CD4-positive, alpha-beta T cell (primary cell): ENCODE measurements at regions not wholly inside any gene's neighbourhood (a gene's known extent, or its start where the extent isn't known, plus 50 kb on each side); places are given as distances from the start of the nearest gene placed in this dataset.
A peak's percentile ranks its signal among the peaks of the same experiment; 100 is the strongest.

Source experiments
- ATAC-seq: fragments of 200-7000 bp; cut with Tn5 transposase; one replicate; pipeline ENCODE4 v1.10.0; 2022; ENCODE audit warnings: mild to moderate bottlenecking; ENCODE audit not compliant: poor library complexity
- CTCF ChIA-PET: fragments of 350-600 bp; sonication (Branson Sonifier 250); formaldehyde crosslinking; loops from one replicate; lab custom pipeline; 2021; ENCODE audit warnings: antibody characterized with exemption, inconsistent platforms; lab: Charles Lee
- POLR2A ChIA-PET: fragments of 350-600 bp; sonication (Branson Sonifier 250); formaldehyde crosslinking; loops from one replicate; lab custom pipeline; 2021; ENCODE audit warnings: antibody characterized with exemption, inconsistent platforms; lab: Charles Lee
- DNase-seq, 14 experiments: peaks; one replicate each; pipeline ENCODE4 v3.0.0-alpha.2; 2013 to 2020; ENCODE audit warnings: mixed read lengths in 2 of 14
- H3K27ac ChIP-seq, 2 donors: one replicate each; pipeline versions ENCODE4 v1.5.1 to v1.7.0; 2013; ENCODE audit warnings: low read length in 2 of 2, low read depth in 1 of 2, mild to moderate bottlenecking in 1 of 2
- H3K27me3 ChIP-seq, 2 experiments: 1 replicate in 1 of 2; 2 replicates in 1 of 2; pipeline versions ENCODE4 v1.6.1 to v1.7.0; 2013; ENCODE audit warnings: low read length in 2 of 2, control low read depth in 1 of 2, mild to moderate bottlenecking in 1 of 2, moderate library complexity in 1 of 2; ENCODE audit not compliant: insufficient read depth in 2 of 2, control insufficient read depth in 1 of 2
- H3K36me3 ChIP-seq: one replicate; pipeline ENCODE4 v1.6.1; 2013; ENCODE audit warnings: low read length, control low read depth; ENCODE audit not compliant: insufficient read depth
- H3K4me1 ChIP-seq: one replicate; pipeline ENCODE4 v1.6.1; 2013; ENCODE audit warnings: low read length, control low read depth; ENCODE audit not compliant: insufficient read depth
- H3K4me3 ChIP-seq: one replicate; pipeline ENCODE4 v1.5.1; 2013; ENCODE audit warnings: mild to moderate bottlenecking, low read length, moderate library complexity
- H3K9me3 ChIP-seq, 2 experiments: 1 replicate in 1 of 2; 2 replicates in 1 of 2; pipeline versions ENCODE4 v1.6.1 to v1.7.0; 2013; ENCODE audit warnings: low read length in 2 of 2, mild to moderate bottlenecking in 2 of 2, control low read depth in 1 of 2, moderate library complexity in 1 of 2; ENCODE audit not compliant: control insufficient read depth in 1 of 2, insufficient read depth in 1 of 2
- H3K27ac Mint-ChIP-seq: one replicate; pipeline ENCODE4 v1.8.0; 2020; ENCODE audit warnings: mixed read lengths
- H3K27me3 Mint-ChIP-seq: one replicate; pipeline ENCODE4 v1.8.0; 2021; ENCODE audit warnings: mixed read lengths
- H3K36me3 Mint-ChIP-seq: one replicate; pipeline ENCODE4 v1.8.0; 2021; ENCODE audit warnings: low read depth, mixed read lengths
- H3K4me1 Mint-ChIP-seq: one replicate; pipeline ENCODE4 v1.8.0; 2021; ENCODE audit warnings: low read depth, mixed read lengths
- H3K4me3 Mint-ChIP-seq: one replicate; pipeline ENCODE4 v1.8.0; 2020; ENCODE audit warnings: mild to moderate bottlenecking, mixed read lengths
- H3K9me3 Mint-ChIP-seq: one replicate; pipeline ENCODE4 v1.8.0; 2020; ENCODE audit warnings: mixed read lengths
- CTCF ChIP-seq: fragments of 200-600 bp; IDR thresholded peaks from one replicate; pipeline ENCODE4 v1.8.0; 2022; ENCODE audit warnings: antibody characterized with exemption, mild to moderate bottlenecking
- intact Hi-C, 2 experiments: fragments of 100-400 bp; cut with DNase I in 1 of 2; cut with micrococcal nuclease in 1 of 2; formaldehyde crosslinking; loops; one replicate each; pipeline versions ENCODE4 v1.15.1 to v1.9.0; 2023 to 2025; cut with DNase I, micrococcal nuclease

- POLR2A ChIA-PET = no interaction called here
- Histone ChIP-seq H3K4me1 (peaks cover 14% of the 10 kb centered on the region), H3K36me3 (no peaks in the 10 kb centered on the region), H3K9me3 (no peaks in the 10 kb centered on the region), H3K27me3 (no peaks in the 10 kb centered on the region), H3K4me3 (no peak overlapping the region), H3K27ac (no peak overlapping the region)
- H3K27ac Mint-ChIP-seq = no peak overlapping the region
- no peak for ATAC-seq
- CTCF ChIA-PET = interaction anchor here (0.7 to 5.1 kb wide), 4 partner anchors 10 to 37 kb away, joined by 3 to 31 read pairs (median 4); no protein-coding TSS in a partner anchor
- no peaks in the 10 kb centered on the region for H3K36me3 Mint-ChIP-seq
- H3K4me1 Mint-ChIP-seq = peaks cover 24% of the 10 kb centered on the region
- no peaks in the 10 kb centered on the region for H3K9me3 Mint-ChIP-seq
- TF ChIP-seq CTCF = no peak
- intact Hi-C loops = loop anchor here in 1 of 2 experiments (2.0 kb wide), 1 partner anchor 21 kb away; no protein-coding TSS in a partner anchor
- H3K27me3 Mint-ChIP-seq = no peaks in the 10 kb centered on the region
- H3K4me3 Mint-ChIP-seq = no peak overlapping the region
- DNase-seq = no peak
These were observed 51.2 kb upstream of the TCF7 start for GRCh38 chr5:134063188-134063820.

GRCh38 chr5:134059758-134060495 is 54.6 kb upstream of the TCF7 start:
- H3K36me3 Mint-ChIP-seq = no peaks in the 10 kb centered on the region

GRCh38 chr5:134055015-134055414 is 50.2 kb upstream of the VDAC1 start:
- no peak for ATAC-seq
- Mint-ChIP-seq H3K4me3 (no peak overlapping the region), H3K9me3 (no peaks in the 10 kb centered on the region), H3K36me3 (no peaks in the 10 kb centered on the region), H3K27me3 (no peaks in the 10 kb centered on the region), H3K27ac (peak overlapping the region; percentile 86), H3K4me1 (peaks cover 61% of the 10 kb centered on the region)
- H3K36me3 ChIP-seq = no peaks in the 10 kb centered on the region
- intact Hi-C loops = no loop called here
- H3K27me3 ChIP-seq = no peaks in the 10 kb centered on the region
- no peak for DNase-seq
- H3K9me3 ChIP-seq = no peaks in the 10 kb centered on the region
- H3K27ac ChIP-seq = no peak overlapping the region
- H3K4me3 ChIP-seq = no peak overlapping the region
- peaks cover 51% of the 10 kb centered on the region for H3K4me1 ChIP-seq
- ChIA-PET CTCF (interaction anchor here (1.8 to 4.8 kb wide), 2 partner anchors 15 to 22 kb away, joined by 5 to 25 read pairs; no protein-coding TSS in a partner anchor), POLR2A (interaction anchor here (1.6 to 3.2 kb wide), 2 partner anchors 14 to 58 kb away, joined by 3 to 29 read pairs; partner anchors contain the start of gene TCF7)
- TF ChIP-seq CTCF = no peak

More at GRCh38 chr5:134059758-134060495, 54.6 kb upstream of the TCF7 start:
- Histone ChIP-seq H3K27ac (no peak overlapping the region), H3K4me3 (no peak overlapping the region), H3K9me3 (no peaks in the 10 kb centered on the region), H3K36me3 (no peaks in the 10 kb centered on the region), H3K27me3 (no peaks in the 10 kb centered on the region), H3K4me1 (peaks cover 14% of the 10 kb centered on the region)
- intact Hi-C loops = no loop called here
- H3K4me3 Mint-ChIP-seq = no peak overlapping the region
- no peak for ATAC-seq
- peaks cover 21% of the 10 kb centered on the region for H3K4me1 Mint-ChIP-seq
- TF ChIP-seq CTCF = no peak
- no peaks in the 10 kb centered on the region for H3K27me3 Mint-ChIP-seq
- no peaks in the 10 kb centered on the region for H3K9me3 Mint-ChIP-seq
- CTCF ChIA-PET = interaction anchor here (1.0 to 1.8 kb wide), 2 partner anchors 14 to 20 kb away, joined by 3 to 11 read pairs; no protein-coding TSS in a partner anchor
- H3K27ac Mint-ChIP-seq = no peak overlapping the region
- POLR2A ChIA-PET = interaction anchor here (0.6 to 1.6 kb wide), 4 partner anchors 8 to 45 kb away, joined by 3 to 5 read pairs (median 4); no protein-coding TSS in a partner anchor
- peak in 1 of 14 experiments; percentile 22 for DNase-seq
